Astrocyte (in vitro differentiated cells and primary cell): ENCODE measurements at regions not wholly inside any gene's neighbourhood (a gene's known extent, or its start where the extent isn't known, plus 50 kb on each side); places are given as distances from the start of the nearest gene placed in this dataset.

Source experiments
- DNase-seq: peaks from one replicate; pipeline ENCODE4 v3.0.0-alpha.2; 2010; ENCODE audit warnings: low read depth
- FAIRE-seq: peaks from 2 replicates; lab custom pipeline; 2011; peaks lifted over from hg19 to GRCh38; lab: Jason Lieb, UNC
- H2AFZ ChIP-seq: 2 replicates; pipeline ENCODE4 v1.6.0; 2012; ENCODE audit warnings: low read depth, low read length, inconsistent platforms
- H3K27ac ChIP-seq: 2 replicates; pipeline ENCODE4 v1.5.1; 2011; ENCODE audit warnings: low read depth, low read length, inconsistent platforms
- H3K27me3 ChIP-seq: 2 replicates; pipeline ENCODE4 v1.6.0; 2011; ENCODE audit warnings: low read length, inconsistent platforms; ENCODE audit not compliant: insufficient read depth
- H3K36me3 ChIP-seq: 2 replicates; pipeline ENCODE4 v1.5.1; 2011; ENCODE audit warnings: low read length, inconsistent platforms; ENCODE audit not compliant: insufficient read depth
- H3K4me1 ChIP-seq: 2 replicates; pipeline ENCODE4 v1.5.1; 2011; ENCODE audit warnings: low read length, inconsistent platforms; ENCODE audit not compliant: insufficient read depth
- H3K4me2 ChIP-seq: 2 replicates; pipeline ENCODE4 v1.6.0; 2012; ENCODE audit warnings: low read length, inconsistent platforms
- H3K4me3 ChIP-seq: 2 replicates; pipeline ENCODE4 v1.5.1; 2011; ENCODE audit warnings: low read depth, mild to moderate bottlenecking, low read length, inconsistent platforms; ENCODE audit not compliant: insufficient read depth
- H3K79me2 ChIP-seq: 2 replicates; pipeline ENCODE4 v1.6.0; 2012; ENCODE audit warnings: mild to moderate bottlenecking, low read length, inconsistent platforms; ENCODE audit not compliant: insufficient read depth
- H3K9ac ChIP-seq: 2 replicates; pipeline ENCODE4 v1.6.0; 2012; ENCODE audit warnings: mild to moderate bottlenecking, low read length, inconsistent platforms
- H3K9me3 ChIP-seq: 2 replicates; pipeline ENCODE4 v1.5.1; 2012; ENCODE audit warnings: low read depth, mild to moderate bottlenecking, low read length, inconsistent platforms; ENCODE audit not compliant: insufficient read depth
- H4K20me1 ChIP-seq: 2 replicates; pipeline ENCODE4 v1.6.0; 2012; ENCODE audit warnings: low read length, inconsistent platforms; ENCODE audit not compliant: insufficient read depth
- H3K27ac Mint-ChIP-seq: one replicate; pipeline ENCODE4 v1.8.0; 2021; ENCODE audit warnings: mild to moderate bottlenecking, mixed read lengths; ENCODE audit not compliant: unreplicated experiment
- H3K27me3 Mint-ChIP-seq: one replicate; pipeline ENCODE4 v1.8.0; 2021; ENCODE audit warnings: low read depth, mixed read lengths; ENCODE audit not compliant: unreplicated experiment
- H3K36me3 Mint-ChIP-seq: one replicate; pipeline ENCODE4 v1.8.0; 2021; ENCODE audit warnings: low read depth, mixed read lengths; ENCODE audit not compliant: unreplicated experiment
- H3K4me1 Mint-ChIP-seq: one replicate; pipeline ENCODE4 v1.8.0; 2021; ENCODE audit warnings: low read depth, mixed read lengths; ENCODE audit not compliant: unreplicated experiment
- H3K4me3 Mint-ChIP-seq: one replicate; pipeline ENCODE4 v1.8.0; 2021; ENCODE audit warnings: mild to moderate bottlenecking, moderate library complexity, mixed read lengths; ENCODE audit not compliant: unreplicated experiment
- H3K9me3 Mint-ChIP-seq: one replicate; pipeline ENCODE4 v1.8.0; 2021; ENCODE audit warnings: mild to moderate bottlenecking, mixed read lengths; ENCODE audit not compliant: unreplicated experiment
- EZH2 ChIP-seq: IDR thresholded peaks from 2 replicates; pipeline ENCODE4 v1.6.1; 2012; ENCODE audit warnings: mild to moderate bottlenecking, low read length, inconsistent platforms; ENCODE audit not compliant: insufficient read depth
- TF ChIP-seq, protein P1 (sequence below): IDR thresholded peaks from 2 replicates; pipeline ENCODE4 v1.5.1; 2011; ENCODE audit warnings: low read depth, mild to moderate bottlenecking, inconsistent platforms, low read length, moderate library complexity; ENCODE audit not compliant: insufficient read depth

DNA sequence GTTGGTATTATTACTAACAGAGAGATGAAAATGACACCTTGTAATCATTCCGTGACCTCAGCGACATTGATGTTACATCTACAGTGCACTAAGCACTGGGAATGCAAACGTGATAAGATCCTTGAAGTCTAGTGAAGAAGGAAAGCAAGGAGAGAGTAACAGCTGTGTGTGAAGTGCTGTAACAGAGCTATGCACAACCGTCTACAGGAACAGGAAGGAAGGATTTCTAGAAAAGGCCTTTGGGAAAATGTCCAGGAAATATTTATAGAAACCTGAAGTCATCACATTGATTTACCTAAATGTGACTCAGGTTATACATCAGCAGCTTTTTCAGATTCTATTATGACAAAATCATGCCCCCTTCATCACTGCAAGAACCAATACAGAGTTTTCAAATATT is 304.2 kb upstream of the AMIGO2 start:
- H2AFZ ChIP-seq = peak overlapping the region; percentile 44
- no peaks in the 10 kb centered on the region for H3K27me3 Mint-ChIP-seq
- no peak overlapping the region for H3K27ac Mint-ChIP-seq
- H3K36me3 ChIP-seq = no peaks in the 10 kb centered on the region
- peak overlapping the region; percentile 19 for H3K4me2 ChIP-seq
- no peaks in the 10 kb centered on the region for H3K9me3 Mint-ChIP-seq
- H3K4me3 ChIP-seq = no peak overlapping the region
- no peaks in the 10 kb centered on the region for H3K79me2 ChIP-seq
- TF ChIP-seq, protein P1, sequence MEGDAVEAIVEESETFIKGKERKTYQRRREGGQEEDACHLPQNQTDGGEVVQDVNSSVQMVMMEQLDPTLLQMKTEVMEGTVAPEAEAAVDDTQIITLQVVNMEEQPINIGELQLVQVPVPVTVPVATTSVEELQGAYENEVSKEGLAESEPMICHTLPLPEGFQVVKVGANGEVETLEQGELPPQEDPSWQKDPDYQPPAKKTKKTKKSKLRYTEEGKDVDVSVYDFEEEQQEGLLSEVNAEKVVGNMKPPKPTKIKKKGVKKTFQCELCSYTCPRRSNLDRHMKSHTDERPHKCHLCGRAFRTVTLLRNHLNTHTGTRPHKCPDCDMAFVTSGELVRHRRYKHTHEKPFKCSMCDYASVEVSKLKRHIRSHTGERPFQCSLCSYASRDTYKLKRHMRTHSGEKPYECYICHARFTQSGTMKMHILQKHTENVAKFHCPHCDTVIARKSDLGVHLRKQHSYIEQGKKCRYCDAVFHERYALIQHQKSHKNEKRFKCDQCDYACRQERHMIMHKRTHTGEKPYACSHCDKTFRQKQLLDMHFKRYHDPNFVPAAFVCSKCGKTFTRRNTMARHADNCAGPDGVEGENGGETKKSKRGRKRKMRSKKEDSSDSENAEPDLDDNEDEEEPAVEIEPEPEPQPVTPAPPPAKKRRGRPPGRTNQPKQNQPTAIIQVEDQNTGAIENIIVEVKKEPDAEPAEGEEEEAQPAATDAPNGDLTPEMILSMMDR = no peak
- no peak for TF ChIP-seq EZH2
- H3K9ac ChIP-seq = no peak overlapping the region
- no peaks in the 10 kb centered on the region for H3K4me1 Mint-ChIP-seq
- no peaks in the 10 kb centered on the region for H4K20me1 ChIP-seq
- no peaks in the 10 kb centered on the region for H3K9me3 ChIP-seq
- H3K4me3 Mint-ChIP-seq = no peak overlapping the region
- no peaks in the 10 kb centered on the region for H3K36me3 Mint-ChIP-seq
- no peak overlapping the region for H3K27ac ChIP-seq
- H3K4me1 ChIP-seq = peaks cover 4% of the 10 kb centered on the region
- FAIRE-seq = peak; percentile 88
- DNase-seq = peak; percentile 78
- H3K27me3 ChIP-seq = no peaks in the 10 kb centered on the region

DNA sequence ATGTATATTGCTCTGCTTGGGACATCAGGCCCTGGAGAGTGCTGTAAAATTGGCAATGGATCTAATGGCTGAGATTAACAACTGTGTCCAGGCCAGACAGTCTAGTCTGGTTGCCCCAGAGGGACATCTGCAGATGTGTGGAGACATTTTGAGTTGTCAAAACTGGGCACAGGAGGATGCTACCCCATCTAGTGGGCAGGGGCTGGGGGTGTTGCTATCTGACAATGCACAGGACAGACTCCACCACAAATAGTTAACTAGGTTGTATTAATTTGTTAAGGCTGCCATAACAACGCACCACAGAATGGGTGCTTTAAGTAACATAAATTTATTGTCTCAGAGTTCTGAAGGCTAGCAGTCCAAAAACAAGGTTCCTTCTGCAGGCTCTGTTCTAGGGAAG is 302.5 kb upstream of the AMIGO2 start:
- H3K27ac Mint-ChIP-seq = no peak overlapping the region
- Histone ChIP-seq H3K79me2 (no peaks in the 10 kb centered on the region), H3K27ac (no peak overlapping the region), H3K9me3 (no peaks in the 10 kb centered on the region), H4K20me1 (no peaks in the 10 kb centered on the region), H3K4me3 (no peak overlapping the region), H2AFZ (no peak overlapping the region), H3K27me3 (no peaks in the 10 kb centered on the region), H3K36me3 (no peaks in the 10 kb centered on the region), H3K4me2 (no peak overlapping the region), H3K4me1 (peaks cover 14% of the 10 kb centered on the region), H3K9ac (no peak overlapping the region)
- H3K36me3 Mint-ChIP-seq = no peaks in the 10 kb centered on the region
- FAIRE-seq (no peak), DNase-seq (no peak)
- H3K4me3 Mint-ChIP-seq = no peak overlapping the region
- TF ChIP-seq, protein P1 = no peak
- TF ChIP-seq EZH2 = no peak
- peaks cover 6% of the 10 kb centered on the region for H3K4me1 Mint-ChIP-seq
- H3K27me3 Mint-ChIP-seq = no peaks in the 10 kb centered on the region
- H3K9me3 Mint-ChIP-seq = no peaks in the 10 kb centered on the region

DNA sequence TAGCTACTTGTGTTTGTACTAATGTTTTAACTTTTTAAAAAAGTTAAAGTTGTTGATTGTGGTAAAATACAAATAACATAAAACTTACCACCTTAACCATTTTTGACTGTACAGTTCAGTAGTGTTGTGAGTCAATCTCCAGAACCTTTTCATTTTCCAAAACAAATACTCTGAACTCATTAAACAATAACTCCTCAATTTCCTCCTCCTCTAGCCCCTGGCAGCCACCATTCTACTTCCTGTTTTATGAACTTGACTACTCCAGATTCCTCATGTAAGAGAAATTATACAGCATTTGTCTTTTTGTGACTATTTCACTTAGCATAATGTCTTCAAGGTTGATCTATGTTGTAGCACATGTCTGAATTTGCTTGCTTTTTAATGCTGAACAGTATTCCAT is 299.1 kb upstream of the AMIGO2 start:
- H3K4me2 ChIP-seq = no peak overlapping the region
- H3K27ac ChIP-seq = peak overlapping the region; percentile 7
- Mint-ChIP-seq H3K9me3 (no peaks in the 10 kb centered on the region), H3K4me3 (no peak overlapping the region), H3K36me3 (no peaks in the 10 kb centered on the region), H3K4me1 (peaks cover 6% of the 10 kb centered on the region), H3K27me3 (no peaks in the 10 kb centered on the region), H3K27ac (no peak overlapping the region)
- no peaks in the 10 kb centered on the region for H3K27me3 ChIP-seq
- no peak overlapping the region for H3K9ac ChIP-seq
- peaks cover 16% of the 10 kb centered on the region for H3K4me1 ChIP-seq
- no peaks in the 10 kb centered on the region for H3K36me3 ChIP-seq
- no peaks in the 10 kb centered on the region for H3K9me3 ChIP-seq
- H3K79me2 ChIP-seq = no peaks in the 10 kb centered on the region
- no peak overlapping the region for H2AFZ ChIP-seq
- H4K20me1 ChIP-seq = no peaks in the 10 kb centered on the region
- no peak for FAIRE-seq
- DNase-seq = no peak
- no peak overlapping the region for H3K4me3 ChIP-seq
- TF ChIP-seq EZH2 = no peak
- TF ChIP-seq, protein P1 = no peak
